PFSK-1 (cell line): ENCODE measurements at regions not wholly inside any gene's neighbourhood (a gene's known extent, or its start where the extent isn't known, plus 50 kb on each side); places are given as distances from the start of the nearest gene placed in this dataset.

ENCODE experiments used
- FOXP2 ChIP-seq: optimal IDR thresholded peaks from 2 replicates; pipeline ENCODE3; 2011; ENCODE audit warnings: borderline replicate concordance, control low read depth, inconsistent platforms; ENCODE audit not compliant: insufficient read depth; ENCODE audit errors: extremely low read length, extremely low read depth
- POLR2AphosphoS5 ChIP-seq: IDR thresholded peaks from 2 replicates; pipeline ENCODE4 v1.6.1; 2012; ENCODE audit warnings: low read depth, mild to moderate bottlenecking, control low read depth, low read length, moderate library complexity
- SIN3A ChIP-seq: IDR thresholded peaks from 2 replicates; pipeline ENCODE4 v1.6.1; 2012; ENCODE audit warnings: mild to moderate bottlenecking, low read length, moderate library complexity, borderline replicate concordance; ENCODE audit not compliant: insufficient read depth

GRCh38 chr3:168862466-168862865 is 766.7 kb upstream of the GOLIM4 start:
- TF ChIP-seq FOXP2 (no peak), POLR2AphosphoS5 (no peak), SIN3A (no peak)
